GM19324 (cell line): ENCODE measurements at regions not wholly inside any gene's neighbourhood (a gene's known extent, or its start where the extent isn't known, plus 50 kb on each side); places are given as distances from the start of the nearest gene placed in this dataset.
"Not testable (repeated sequence)": the region's sequence is repeated elsewhere in the genome, so short reads cannot be mapped to it uniquely, and the experiment has no call there.

Source experiments
- ATAC-seq: cut with Tn5 transposase; IDR thresholded peaks from one replicate; pipeline ENCODE4 v1.9.1; 2021; ENCODE audit warnings: mild to moderate bottlenecking, moderate library complexity; ENCODE audit not compliant: unreplicated experiment, low FRiP score

- no peak for ATAC-seq
Measured at GRCh38 chr9:31582071-31582470, 802.4 kb upstream of the ACO1 start.

GRCh38 chr9:31582561-31582960, 801.9 kb upstream of the ACO1 start:
- no peak for ATAC-seq

GRCh38 chr9:31585158-31585557, 799.3 kb upstream of the ACO1 start:
- ATAC-seq, result no peak

- ATAC-seq, result no peak
Measured at GRCh38 chr9:31587146-31587545, 797.3 kb upstream of the ACO1 start.

GRCh38 chr9:31588006-31588405, 796.4 kb upstream of the ACO1 start:
- no peak for ATAC-seq

GRCh38 chr9:31588756-31589155, 795.7 kb upstream of the ACO1 start:
- ATAC-seq, result no peak

GRCh38 chr9:31590091-31590490, 794.4 kb upstream of the ACO1 start:
- ATAC-seq, result no peak

- not testable (repeated sequence) for ATAC-seq
Measured at GRCh38 chr9:31597086-31597485, 787.4 kb upstream of the ACO1 start.

- peak; percentile 51 for ATAC-seq
Measured at GRCh38 chr9:31597977-31598376, 786.5 kb upstream of the ACO1 start.

GRCh38 chr9:31601666-31602065, 782.8 kb upstream of the ACO1 start:
- no peak for ATAC-seq

- no peak for ATAC-seq
Measured at GRCh38 chr9:31604531-31604930, 779.9 kb upstream of the ACO1 start.

- ATAC-seq, result no peak
Measured at GRCh38 chr9:31605164-31605563, 779.3 kb upstream of the ACO1 start.

GRCh38 chr9:31606678-31607077, 777.8 kb upstream of the ACO1 start:
- no peak for ATAC-seq

- no peak for ATAC-seq
Measured at GRCh38 chr9:31608416-31608815, 776.0 kb upstream of the ACO1 start.

GRCh38 chr9:31608881-31609280, 775.6 kb upstream of the ACO1 start:
- no peak for ATAC-seq

GRCh38 chr9:31612336-31613030, 772.0 kb upstream of the ACO1 start:
- no peak for ATAC-seq

GRCh38 chr9:31615966-31616365, 768.5 kb upstream of the ACO1 start:
- no peak for ATAC-seq

- ATAC-seq, result no peak
Measured at GRCh38 chr9:31623511-31623910, 760.9 kb upstream of the ACO1 start.

- ATAC-seq, result no peak
Measured at GRCh38 chr9:31629292-31629691, 755.2 kb upstream of the ACO1 start.

GRCh38 chr9:31637265-31637664, 747.2 kb upstream of the ACO1 start:
- ATAC-seq, result no peak

GRCh38 chr9:31637861-31638260, 746.6 kb upstream of the ACO1 start:
- ATAC-seq, result no peak

- no peak for ATAC-seq
Measured at GRCh38 chr9:31639451-31639850, 745.0 kb upstream of the ACO1 start.

- no peak for ATAC-seq
Measured at GRCh38 chr9:31669311-31669710, 715.1 kb upstream of the ACO1 start.
